Islet of Langerhans (tissue), 1 donor: ENCODE measurements at regions not wholly inside any gene's neighbourhood (a gene's known extent, or its start where the extent isn't known, plus 50 kb on each side); places are given as distances from the start of the nearest gene placed in this dataset.

Source experiments
- FAIRE-seq: peaks from one replicate; lab custom pipeline; 2011; peaks lifted over from hg19 to GRCh38; lab: Jason Lieb, UNC

- FAIRE-seq, result no peak
Measured at GRCh38 chr15:26477044-26477443, 295.8 kb downstream of the GABRB3 start.

GRCh38 chr15:26475554-26475953 lies 297.3 kb downstream of the GABRB3 start:
- no peak for FAIRE-seq

- FAIRE-seq, result no peak
Measured at GRCh38 chr15:26472661-26473060, 300.2 kb downstream of the GABRB3 start.

- no peak for FAIRE-seq
Measured at GRCh38 chr15:26461847-26462608, 310.8 kb downstream of the GABRB3 start.

- no peak for FAIRE-seq
Measured at GRCh38 chr15:26460165-26460564, 312.7 kb downstream of the GABRB3 start.

GRCh38 chr15:26455828-26456227 lies 317.0 kb downstream of the GABRB3 start:
- FAIRE-seq, result no peak

GRCh38 chr15:26453914-26454313 lies 319.0 kb downstream of the GABRB3 start:
- FAIRE-seq, result no peak

- FAIRE-seq, result no peak
Measured at GRCh38 chr15:26451995-26452394, 320.9 kb downstream of the GABRB3 start.

GRCh38 chr15:26449291-26449690 lies 323.6 kb downstream of the GABRB3 start:
- no peak for FAIRE-seq

GRCh38 chr15:26443321-26443720 lies 329.5 kb downstream of the GABRB3 start:
- no peak for FAIRE-seq

- FAIRE-seq, result no peak
Measured at GRCh38 chr15:26442680-26443079, 330.2 kb downstream of the GABRB3 start.

- no peak for FAIRE-seq
Measured at GRCh38 chr15:26439681-26440080, 333.2 kb downstream of the GABRB3 start.

- no peak for FAIRE-seq
Measured at GRCh38 chr15:26438718-26439117, 334.1 kb downstream of the GABRB3 start.

- FAIRE-seq, result no peak
Measured at GRCh38 chr15:26438316-26438715, 334.6 kb downstream of the GABRB3 start.

- no peak for FAIRE-seq
Measured at GRCh38 chr15:26433818-26434217, 339.0 kb downstream of the GABRB3 start.

GRCh38 chr15:26433060-26433459 lies 339.8 kb downstream of the GABRB3 start:
- no peak for FAIRE-seq

- FAIRE-seq, result no peak
Measured at GRCh38 chr15:26421065-26421464, 351.8 kb downstream of the GABRB3 start.

GRCh38 chr15:26395624-26396023 lies 377.2 kb downstream of the GABRB3 start:
- no peak for FAIRE-seq

GRCh38 chr15:26394801-26395200 lies 378.1 kb downstream of the GABRB3 start:
- FAIRE-seq, result no peak

- no peak for FAIRE-seq
Measured at GRCh38 chr15:26392956-26393355, 379.9 kb downstream of the GABRB3 start.

- FAIRE-seq, result peak; percentile 100
Measured at GRCh38 chr15:26391567-26392194, 381.2 kb downstream of the GABRB3 start.

GRCh38 chr15:26382444-26383072 lies 390.3 kb downstream of the GABRB3 start:
- no peak for FAIRE-seq

GRCh38 chr15:26378304-26378703 lies 394.6 kb downstream of the GABRB3 start:
- no peak for FAIRE-seq

- no peak for FAIRE-seq
Measured at GRCh38 chr15:26376243-26376642, 396.6 kb downstream of the GABRB3 start.
